Activated T-cell treated with anti-CD3 and anti-CD28 coated beads for 4 hours (primary cell): ENCODE measurements at regions not wholly inside any gene's neighbourhood (a gene's known extent, or its start where the extent isn't known, plus 50 kb on each side); places are given as distances from the start of the nearest gene placed in this dataset.
"Not testable (repeated sequence)": the region's sequence is repeated elsewhere in the genome, so short reads cannot be mapped to it uniquely, and the experiment has no call there.

Experiments used
- DNase-seq: peaks from one replicate; pipeline ENCODE4 v3.0.0-alpha.2; 2020

GRCh38 chr4:67328393-67328792, 216.9 kb downstream of the CENPC start:
- no peak for DNase-seq

GRCh38 chr4:67328018-67328278, 217.4 kb downstream of the CENPC start:
- DNase-seq, result no peak

- peak; percentile 31 for DNase-seq
These were observed 217.9 kb downstream of the CENPC start for GRCh38 chr4:67327245-67328017.

GRCh38 chr4:67325791-67326190, 219.5 kb downstream of the CENPC start:
- no peak for DNase-seq

- DNase-seq, result no peak
These were observed 224.7 kb downstream of the CENPC start for GRCh38 chr4:67320645-67321044.

GRCh38 chr4:67319607-67320006, 225.7 kb downstream of the CENPC start:
- DNase-seq, result not testable (repeated sequence)

GRCh38 chr4:67300497-67301185, 244.7 kb downstream of the CENPC start:
- not testable (repeated sequence) for DNase-seq

GRCh38 chr4:67292636-67293035, 252.7 kb downstream of the CENPC start:
- DNase-seq, result no peak

- DNase-seq, result no peak
These were observed 253.3 kb downstream of the CENPC start for GRCh38 chr4:67292045-67292444.

- DNase-seq, result no peak
These were observed 253.7 kb downstream of the CENPC start for GRCh38 chr4:67291644-67292043.

- no peak for DNase-seq
These were observed 256.3 kb downstream of the CENPC start for GRCh38 chr4:67288964-67289363.

GRCh38 chr4:67286724-67287123, 258.6 kb downstream of the CENPC start:
- no peak for DNase-seq

- no peak for DNase-seq
These were observed 262.6 kb downstream of the CENPC start for GRCh38 chr4:67282749-67283148.

GRCh38 chr4:67275179-67275750, 270.0 kb downstream of the CENPC start:
- no peak for DNase-seq

- DNase-seq, result not testable (repeated sequence)
These were observed 270.6 kb downstream of the CENPC start for GRCh38 chr4:67274671-67275070.

- no peak for DNase-seq
These were observed 271.6 kb downstream of the CENPC start for GRCh38 chr4:67273666-67274065.

GRCh38 chr4:67261971-67262370, 283.3 kb downstream of the CENPC start:
- no peak for DNase-seq

- DNase-seq, result no peak
These were observed 288.8 kb downstream of the CENPC start for GRCh38 chr4:67256388-67257043.

GRCh38 chr4:67250131-67250896, 295.0 kb downstream of the CENPC start:
- no peak for DNase-seq

GRCh38 chr4:67236788-67237187, 308.5 kb downstream of the CENPC start:
- no peak for DNase-seq

- no peak for DNase-seq
These were observed 309.0 kb downstream of the CENPC start for GRCh38 chr4:67236318-67236717.

- DNase-seq, result no peak
These were observed 311.0 kb downstream of the CENPC start for GRCh38 chr4:67234296-67234695.

GRCh38 chr4:67229148-67229547, 316.2 kb downstream of the CENPC start:
- DNase-seq, result no peak
